DMS 273 (cell line): ENCODE measurements at regions not wholly inside any gene's neighbourhood (a gene's known extent, or its start where the extent isn't known, plus 50 kb on each side); places are given as distances from the start of the nearest gene placed in this dataset.

Experiments
- DNase-seq: peaks from one replicate; lab custom pipeline; 2025; ENCODE audit not compliant: unreplicated experiment; lab: John Stamatoyannopoulos, UW

DNA sequence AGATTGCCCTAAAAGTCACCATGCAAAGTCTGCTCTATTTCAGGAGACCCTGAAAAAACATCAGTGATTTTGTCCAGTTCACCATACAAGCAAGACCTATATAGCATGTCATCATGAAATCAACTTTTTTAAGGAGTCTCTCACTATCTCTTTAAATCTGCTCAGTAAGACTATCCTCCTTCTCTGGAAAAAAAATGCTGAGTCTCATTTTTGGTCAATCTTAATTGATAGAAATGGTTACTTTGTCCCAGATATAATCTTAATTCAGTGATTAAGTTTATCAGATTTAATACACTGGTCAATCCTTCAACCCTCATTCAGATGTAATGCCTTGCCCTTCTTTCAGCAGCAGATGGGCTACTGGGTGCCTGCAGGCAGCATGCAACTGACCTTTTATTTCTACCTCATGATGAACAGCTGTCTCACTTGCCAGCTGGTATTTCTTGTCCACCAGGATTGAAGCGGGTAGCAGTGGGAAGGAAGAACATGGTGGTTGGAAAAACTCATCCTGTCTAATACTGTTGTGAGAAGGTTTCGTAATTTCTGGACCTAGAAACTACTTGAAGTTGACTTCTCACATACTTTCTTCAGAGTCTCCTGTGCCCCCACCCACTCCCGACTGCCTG lies 375.3 kb downstream of the DNAH5 start:
- no peak for DNase-seq

DNA sequence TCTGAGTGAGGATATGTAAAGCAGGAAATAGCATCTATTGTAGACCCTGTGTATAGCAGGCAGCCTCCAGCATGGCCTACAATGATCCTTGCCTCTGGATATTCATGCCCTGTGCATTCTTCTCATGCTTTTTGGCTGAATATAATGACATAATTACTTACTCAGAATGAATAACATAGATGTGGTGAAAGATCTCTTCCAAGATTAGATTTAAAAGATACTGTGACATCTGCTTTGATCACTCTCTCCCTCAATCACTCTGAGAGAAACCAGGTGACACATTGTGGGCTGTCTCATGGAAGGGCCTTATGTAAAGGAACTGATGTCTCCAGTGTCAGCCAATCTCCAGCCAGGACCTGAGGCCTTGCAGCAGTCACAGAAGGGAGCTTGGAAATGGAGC lies 376.7 kb downstream of the DNAH5 start:
- no peak for DNase-seq

DNA sequence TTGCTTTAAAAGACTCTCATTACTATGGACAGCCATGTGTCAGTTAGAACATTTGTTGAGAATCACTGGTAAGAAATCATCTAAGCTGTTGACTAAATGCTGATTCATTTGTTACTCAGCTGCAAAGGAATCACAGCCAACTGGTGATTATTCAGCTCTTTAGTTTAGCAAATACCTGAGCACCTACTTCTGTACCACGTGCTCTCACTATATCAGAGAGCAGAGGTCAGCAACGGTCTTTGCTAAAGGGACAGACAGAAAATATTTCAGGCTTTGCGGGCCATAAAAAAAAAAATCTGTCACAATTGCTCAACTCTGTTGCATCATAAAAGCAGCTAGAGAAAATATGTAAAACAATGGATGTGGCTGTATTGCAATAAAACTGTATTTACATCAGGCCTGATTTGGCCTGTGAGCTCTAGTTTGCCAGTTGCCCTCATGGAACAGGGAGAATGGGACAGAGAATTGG lies 377.6 kb downstream of the DNAH5 start:
- no peak for DNase-seq

DNA sequence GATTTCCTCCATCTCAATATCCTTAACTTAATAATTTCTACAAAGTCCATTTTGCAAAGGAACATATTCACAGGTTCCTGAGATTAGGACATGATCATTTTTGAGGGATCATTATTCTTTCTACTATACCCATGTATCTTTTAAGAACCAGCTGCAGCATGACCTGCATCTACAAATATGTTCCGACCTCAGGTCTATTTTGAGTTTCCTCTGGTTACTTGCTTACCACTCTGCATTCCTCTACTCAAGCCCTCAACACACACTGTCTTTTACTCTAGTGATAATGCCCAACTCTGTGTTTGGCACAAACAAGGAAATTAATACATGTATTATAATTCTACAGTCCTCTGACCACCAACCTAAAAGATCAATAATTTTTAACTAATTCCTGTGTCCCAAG lies 386.1 kb downstream of the DNAH5 start:
- DNase-seq: no peak

DNA sequence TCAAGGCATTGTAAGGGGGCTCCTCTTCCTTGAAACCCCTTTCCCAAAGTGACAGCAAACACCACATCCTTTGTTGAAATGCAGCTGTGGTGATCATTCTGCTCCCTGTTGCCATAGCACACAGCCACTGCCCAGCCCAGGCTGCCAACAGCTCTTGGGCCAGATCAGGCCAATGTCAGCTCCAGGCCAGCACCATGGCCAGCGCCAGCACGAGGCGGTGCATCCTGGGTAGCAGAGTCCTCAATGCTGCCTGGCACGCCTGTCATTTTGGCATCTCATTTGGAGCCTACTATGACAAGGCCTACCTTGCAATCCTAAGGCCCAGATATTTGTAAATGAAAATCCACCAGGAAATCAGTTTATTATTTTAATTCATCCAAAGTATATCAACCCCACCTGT lies 390.6 kb downstream of the DNAH5 start:
- no peak for DNase-seq

DNA sequence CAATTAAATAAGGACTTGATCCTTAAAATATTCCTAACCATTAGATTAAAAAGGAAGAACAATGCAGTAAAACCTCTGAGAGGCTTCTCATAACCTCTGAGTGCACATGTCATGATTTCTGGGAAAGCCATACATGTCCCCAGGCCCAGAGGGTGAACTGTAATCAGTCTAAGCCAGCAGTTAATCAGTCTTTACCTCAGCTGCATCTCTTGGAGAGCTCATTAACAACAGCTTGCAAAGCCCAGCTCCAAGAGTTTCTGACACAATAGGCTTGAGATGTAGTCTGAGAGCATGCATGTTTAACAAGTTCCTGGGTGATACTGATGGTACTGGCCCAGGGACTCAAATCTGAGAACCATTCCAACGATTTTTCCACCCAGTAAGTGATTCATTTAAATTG lies 392.1 kb downstream of the DNAH5 start:
- no peak for DNase-seq

DNA sequence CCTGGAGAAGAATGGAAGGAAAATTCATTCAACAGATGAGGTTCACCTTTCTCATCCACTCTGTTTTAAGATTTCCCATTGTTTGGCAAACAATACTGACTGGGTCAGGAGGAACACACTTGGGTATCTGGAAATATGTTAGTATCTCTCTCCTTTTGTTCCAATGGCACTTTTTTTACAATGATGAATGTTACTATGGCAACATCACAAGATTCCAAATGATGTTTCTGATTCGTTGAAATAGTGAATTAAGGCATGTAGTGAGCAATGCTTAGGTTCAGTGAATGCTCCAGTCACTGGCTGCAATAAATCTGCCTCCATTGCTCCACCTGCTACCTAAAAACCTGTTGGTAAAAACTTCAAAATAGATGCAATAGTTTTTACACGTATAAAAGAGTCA lies 392.8 kb downstream of the DNAH5 start:
- DNase-seq: no peak

DNA sequence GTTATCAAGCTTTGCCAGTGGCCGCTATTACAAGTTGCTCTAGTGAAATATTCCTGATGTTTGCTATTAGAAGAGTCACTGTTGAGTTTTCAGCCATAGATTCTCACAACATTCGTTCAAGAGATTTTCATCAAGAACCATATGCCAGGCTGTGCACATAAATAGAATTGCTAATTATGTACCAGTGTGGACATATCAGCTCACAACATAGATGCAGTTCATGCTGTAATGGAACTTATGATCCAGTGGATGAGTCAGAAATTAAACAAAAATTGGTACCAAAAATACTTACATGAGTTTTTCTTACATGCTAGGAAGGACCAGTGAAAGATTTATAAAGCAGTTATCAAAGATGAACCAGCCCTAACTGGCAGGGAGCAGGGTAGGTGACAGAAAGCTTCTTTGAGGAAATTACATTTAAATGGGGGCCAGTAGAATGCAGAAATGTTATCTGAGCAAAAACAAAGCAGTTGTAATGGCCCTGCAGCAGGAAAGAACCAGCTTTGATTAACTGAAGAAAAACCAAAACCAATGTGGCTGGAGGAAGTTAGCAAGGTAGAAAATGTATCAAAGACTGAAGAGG lies 404.2 kb downstream of the DNAH5 start:
- DNase-seq: no peak

DNA sequence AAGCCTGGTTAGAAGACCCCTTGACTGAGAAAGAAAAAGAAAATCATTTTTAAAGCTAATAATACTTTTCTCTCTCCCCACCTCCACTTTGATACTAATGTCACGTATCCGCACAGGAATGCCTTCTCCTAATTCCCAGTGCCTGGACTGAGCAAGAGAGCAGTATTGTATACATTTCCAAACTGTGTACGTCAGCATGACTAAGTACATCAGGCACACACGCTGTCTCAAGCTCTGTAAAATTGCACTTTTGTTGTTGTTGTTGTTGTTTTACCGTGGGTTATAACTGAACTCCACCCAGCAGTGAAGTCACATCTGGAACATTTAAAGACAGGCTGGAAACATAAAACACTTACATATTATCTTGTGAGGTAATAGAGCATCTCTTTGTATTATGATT lies 407.6 kb downstream of the DNAH5 start:
- DNase-seq: no peak

DNA sequence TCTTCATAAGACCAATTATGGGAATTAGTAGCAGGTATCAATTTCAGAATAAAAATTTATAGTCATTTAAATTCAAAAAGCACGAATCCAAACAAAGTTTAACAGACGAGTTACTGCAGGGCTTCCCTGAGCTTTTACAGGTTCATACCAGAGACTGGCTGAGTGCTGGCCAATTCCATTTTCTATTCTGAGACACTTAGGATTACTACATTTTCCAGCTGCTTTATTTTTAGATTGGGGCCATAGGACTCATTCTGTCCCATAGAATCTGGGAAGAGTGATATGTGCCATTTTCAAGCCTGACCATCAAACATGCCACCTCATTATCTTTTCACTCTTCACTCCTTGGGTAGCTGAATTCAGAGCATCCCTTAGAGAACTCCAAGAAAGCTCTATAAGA lies 410.7 kb downstream of the DNAH5 start:
- no peak for DNase-seq

DNA sequence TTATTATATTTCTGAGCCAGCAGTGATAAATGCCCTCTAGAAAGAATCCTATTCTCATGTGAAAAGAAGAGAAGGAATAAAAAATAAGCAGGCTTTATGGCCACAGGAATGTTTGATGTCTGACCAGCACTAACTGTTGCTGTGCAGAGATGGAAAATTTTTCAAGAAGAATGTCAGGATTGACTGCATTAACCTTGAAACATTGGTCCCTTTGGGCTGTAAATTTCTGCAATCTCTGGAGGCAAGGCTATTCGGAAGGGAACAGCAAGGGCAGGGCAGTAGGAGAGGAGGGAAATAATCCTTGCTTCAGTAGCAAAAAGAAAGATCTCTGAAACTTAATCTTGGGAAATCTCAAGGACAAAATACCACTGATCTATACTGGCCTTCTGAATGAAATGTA lies 415.2 kb downstream of the DNAH5 start:
- DNase-seq: no peak

DNA sequence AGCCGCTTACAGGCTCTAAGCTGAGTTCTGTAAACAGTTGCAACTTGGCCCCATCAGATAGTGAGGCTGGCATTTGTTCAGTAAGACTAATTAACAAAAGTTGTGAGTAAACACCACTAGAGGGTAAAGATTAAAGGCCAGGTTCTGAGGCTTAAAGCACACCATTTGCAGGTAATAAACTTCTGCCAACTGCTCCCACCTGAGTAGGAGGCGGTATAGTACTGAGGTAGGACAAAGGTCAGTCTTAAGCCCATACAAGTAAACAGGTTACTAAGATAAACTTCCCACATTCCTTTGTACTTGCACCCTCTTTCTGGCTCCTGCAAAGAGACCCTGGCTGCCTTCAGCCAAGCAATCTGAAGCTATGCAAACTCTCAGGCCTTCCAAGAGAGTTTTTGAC lies 419.6 kb downstream of the DNAH5 start:
- no peak for DNase-seq

DNA sequence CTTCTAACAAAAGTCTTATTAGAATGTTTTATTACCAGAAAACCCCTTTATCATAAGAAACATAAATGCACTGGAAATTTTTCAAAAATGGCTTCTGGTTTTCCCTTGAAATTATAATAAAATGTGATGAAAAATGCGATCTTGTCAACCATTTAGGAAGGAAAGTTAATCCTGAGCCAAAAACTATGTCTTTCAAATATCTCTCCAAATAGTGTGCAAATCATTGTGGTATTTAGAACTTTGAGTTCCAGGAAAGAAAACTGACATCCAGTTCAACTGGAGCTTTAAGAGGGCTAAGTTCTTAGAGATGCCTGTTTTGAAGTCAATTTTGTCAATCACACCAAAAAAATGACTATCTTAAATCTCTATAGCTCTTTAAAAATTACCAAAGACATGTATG lies 425.4 kb downstream of the DNAH5 start:
- no peak for DNase-seq

DNA sequence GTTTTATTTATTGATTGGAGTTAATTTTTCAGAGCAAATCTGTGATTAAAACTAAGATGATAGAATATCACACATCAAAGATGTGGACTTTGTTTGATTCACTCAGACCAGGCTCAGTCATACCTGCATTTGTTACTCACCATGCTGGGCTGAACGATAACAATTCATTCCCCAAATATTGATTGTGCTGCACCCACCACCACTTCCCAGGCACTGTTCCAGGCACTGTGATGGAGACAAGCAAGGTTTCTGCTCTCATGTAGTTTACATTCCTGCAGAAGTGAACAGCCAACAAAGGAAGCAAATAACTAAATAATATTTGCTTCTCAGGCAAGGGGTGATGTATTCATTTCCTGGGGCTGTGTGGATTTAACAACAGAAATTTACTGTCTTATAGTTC lies 428.3 kb downstream of the DNAH5 start:
- DNase-seq: no peak

DNA sequence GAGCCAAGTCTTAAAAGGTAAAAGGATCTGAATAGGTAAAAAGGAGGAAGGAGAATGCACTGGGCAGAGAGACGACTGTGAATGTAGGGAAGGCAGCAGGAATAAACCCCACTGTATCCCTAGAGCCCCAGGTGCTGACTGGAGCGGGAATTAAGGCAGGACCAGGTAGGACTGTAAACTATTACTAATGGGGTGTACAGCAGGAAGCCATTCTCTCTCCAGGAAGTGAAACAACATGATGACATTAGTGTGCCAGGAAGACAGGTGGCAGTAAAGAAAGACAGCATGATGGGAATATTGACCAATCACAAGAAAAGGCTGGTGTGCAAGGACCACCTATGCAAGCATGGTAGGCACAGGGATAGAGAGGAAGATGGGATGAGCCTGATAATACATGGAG lies 433.0 kb downstream of the DNAH5 start:
- no peak for DNase-seq

DNA sequence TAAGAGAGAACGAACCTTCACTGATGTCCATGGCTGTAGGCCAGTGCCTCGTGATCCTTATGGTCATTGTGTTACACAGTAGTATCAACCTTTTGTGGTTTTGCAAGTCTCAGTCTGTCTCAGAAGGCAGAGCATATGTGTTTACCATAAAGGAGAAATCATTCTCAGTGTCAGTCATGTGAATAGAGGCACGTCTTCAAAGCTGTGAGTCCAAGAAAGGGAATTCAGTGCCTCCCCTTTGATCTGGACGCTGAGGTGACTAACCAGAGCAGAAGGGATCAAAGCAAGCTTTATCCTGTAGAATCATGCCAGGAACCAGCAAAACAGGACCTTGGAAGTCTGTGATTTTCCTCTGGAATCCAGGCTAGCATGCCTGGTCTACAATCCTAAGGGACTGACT lies 433.9 kb downstream of the DNAH5 start:
- no peak for DNase-seq

DNA sequence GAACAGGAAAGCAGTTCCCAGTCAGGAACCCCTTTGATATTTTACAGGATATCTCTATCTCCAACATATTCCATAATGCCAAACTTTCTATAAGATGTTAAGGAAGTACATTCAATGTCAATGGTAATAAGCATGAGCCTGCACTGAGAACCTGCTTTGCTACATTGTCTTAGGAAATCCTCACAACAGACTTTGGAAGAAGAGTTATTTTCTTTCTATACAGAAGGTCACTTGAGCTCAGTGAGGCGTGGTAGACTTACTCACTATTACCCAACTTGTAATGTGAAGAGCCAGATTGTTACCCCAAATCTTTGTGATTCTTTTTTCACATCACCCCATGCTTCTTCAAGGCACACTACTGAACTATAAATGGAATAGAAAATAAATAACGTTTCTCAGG lies 435.9 kb downstream of the DNAH5 start:
- no peak for DNase-seq

DNA sequence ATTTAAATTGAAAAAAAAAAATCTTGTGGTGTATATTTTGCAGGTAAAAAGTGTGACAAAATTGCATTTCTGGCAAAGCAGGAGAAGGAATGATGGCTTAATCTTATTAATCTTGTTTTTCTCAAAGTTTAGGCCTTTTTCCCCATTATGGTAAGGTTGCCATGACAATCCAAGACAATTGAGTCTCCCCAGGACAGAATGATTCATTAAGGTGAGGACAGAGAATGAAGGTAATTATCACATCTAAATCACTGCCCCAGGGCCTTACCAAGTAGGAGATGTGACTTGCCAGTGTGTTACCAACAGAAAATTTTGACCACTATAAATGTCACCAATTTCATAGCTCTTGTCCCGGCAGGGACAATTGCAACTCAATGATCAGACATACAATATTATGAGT lies 439.2 kb downstream of the DNAH5 start:
- no peak for DNase-seq

DNA sequence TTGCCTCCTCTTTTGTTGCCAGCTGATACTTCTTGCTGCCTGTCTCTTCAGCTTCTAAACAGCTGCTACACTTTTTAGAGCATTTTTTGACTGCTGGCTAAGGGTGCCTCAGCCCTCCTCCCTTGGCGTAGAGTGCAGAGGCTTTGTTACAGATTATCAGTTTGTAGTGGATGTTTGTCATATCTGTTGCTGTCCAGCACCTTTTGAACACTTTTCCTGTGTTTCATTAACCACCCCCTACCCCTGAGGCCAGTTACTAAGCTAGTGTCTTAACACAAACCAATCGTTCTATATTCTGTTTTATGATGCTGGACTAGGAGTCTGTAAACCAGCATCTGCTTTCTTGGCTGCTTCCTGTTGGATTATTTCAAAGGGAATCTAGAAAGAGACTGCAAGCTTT lies 441.5 kb downstream of the DNAH5 start:
- no peak for DNase-seq

DNA sequence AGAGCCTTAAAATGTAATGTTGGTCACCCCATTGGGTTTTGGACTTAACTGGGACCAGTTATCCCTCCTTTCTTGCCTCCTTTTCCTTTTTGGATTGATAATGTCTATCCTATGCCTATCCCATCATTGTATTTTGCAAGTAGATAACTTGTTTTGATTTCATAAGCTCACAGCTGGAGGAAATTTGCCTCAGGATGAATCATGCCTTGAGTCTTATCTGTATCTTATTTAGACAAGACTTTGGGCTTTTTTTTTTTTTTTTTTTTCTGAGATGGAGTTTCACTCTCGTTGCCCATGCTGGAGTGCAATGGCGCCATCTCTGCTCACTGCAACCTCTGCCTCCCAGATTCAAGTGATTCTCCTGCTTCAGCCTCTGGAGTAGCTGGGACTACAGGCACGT lies 443.3 kb downstream of the DNAH5 start:
- no peak for DNase-seq

DNA sequence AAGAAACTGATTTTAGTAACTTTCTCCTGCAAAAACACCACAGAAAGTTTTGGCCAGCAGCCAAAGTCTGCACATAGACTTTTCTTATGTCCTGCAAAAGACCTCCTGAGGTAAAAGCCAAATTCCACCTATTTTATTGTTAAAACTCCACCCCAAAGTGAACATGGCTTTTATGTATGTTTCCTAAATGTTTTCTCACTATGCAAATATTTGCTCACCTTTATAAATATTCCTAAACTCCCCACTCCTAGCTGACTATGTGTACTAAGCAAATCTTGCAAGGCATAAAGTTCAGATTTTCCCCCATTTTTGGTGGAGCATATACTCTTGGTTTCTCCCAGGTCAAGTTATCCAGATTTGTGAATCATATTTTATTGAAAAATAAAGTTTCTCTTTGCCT lies 446.2 kb downstream of the DNAH5 start:
- DNase-seq: no peak

DNA sequence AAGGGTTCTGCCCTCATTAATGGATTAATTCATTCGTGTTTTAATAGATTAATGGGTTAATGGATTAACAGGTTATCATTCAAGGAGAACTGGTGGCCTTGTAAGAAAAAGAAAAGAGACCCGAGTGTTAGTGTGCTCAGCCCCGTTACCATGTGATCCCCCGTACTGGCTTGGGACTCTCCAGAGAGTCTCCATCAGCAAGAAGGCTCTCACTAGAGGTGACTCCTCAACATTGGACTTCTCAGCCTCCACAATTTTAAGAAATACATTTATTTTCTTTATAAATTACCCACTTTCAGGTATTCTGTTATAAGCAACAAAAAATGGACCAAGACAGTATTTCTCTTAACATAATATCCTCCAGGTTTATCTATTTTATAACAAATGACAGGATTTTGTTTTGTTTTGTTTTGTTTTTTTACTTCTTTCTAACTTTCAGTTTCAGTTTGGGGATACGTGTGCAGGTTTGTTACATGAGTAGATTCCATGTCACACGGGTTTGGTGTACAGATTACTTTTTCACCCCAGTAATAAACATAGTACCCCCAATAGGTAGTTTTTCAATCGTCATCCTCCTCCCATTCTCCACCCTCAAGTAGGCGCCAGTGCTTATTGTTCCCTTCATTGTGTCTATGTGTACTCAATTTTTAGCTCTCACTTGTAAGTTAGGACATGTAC lies 456.1 kb downstream of the DNAH5 start:
- DNase-seq: no peak

DNA sequence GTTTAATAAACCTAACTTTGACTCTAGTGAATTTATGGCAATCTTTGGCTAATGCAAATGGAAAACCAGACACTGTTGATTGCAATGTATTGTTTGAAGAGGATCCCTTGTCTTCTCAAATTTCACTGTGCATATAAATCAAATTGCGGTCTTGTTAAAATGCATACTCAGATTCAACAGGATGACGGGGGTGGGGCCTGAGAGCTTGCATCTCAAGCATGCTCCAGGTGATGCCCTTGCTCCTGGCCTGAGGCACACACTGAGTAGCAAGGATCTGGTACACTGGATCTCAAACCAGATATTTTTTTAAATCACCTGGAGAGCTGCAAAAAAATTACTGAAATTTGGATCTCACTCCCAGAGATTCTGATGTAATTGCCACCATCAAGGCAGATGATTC lies 463.7 kb downstream of the DNAH5 start:
- no peak for DNase-seq
